ENCODE measurements at regions not wholly inside any gene's neighbourhood (a gene's known extent, or its start where the extent isn't known, plus 50 kb on each side); places are given as distances from the start of the nearest gene placed in this dataset.

- TF ChIP-seq CTCF (IDR thresholded peaks at IDR 0.05) (no peak), POLR2A (IDR thresholded peaks at IDR 0.05) (no peak)
- 89 to 92% methylated on average over 4 of the region's 4 CpGs for WGBS, 2 donors
- DNase-seq (ENCODE audit: low spot score in 2 of 2), result no peak
- H3K4me3 ChIP-seq (ENCODE audit: low read depth, poor library complexity, severe bottlenecking), result no peak overlapping the region
- intact Hi-C loops (cut with DNase I; ENCODE audit: low total_unique reads), result no loop called here
These were observed 90.3 kb upstream of the FAM174B start for GRCh38 chr15:92745845-92746271.

- DNase-seq (ENCODE audit: low spot score in 2 of 2), result no peak
- H3K4me3 ChIP-seq (ENCODE audit: low read depth, poor library complexity, severe bottlenecking), result no peak overlapping the region
- no peak for TF ChIP-seq POLR2A (IDR thresholded peaks at IDR 0.05)
- TF ChIP-seq CTCF (IDR thresholded peaks at IDR 0.05), result no peak
- WGBS, 2 donors, result 95 to 98% methylated on average over 3 of the region's 3 CpGs
- intact Hi-C loops (cut with DNase I; ENCODE audit: low total_unique reads), result no loop called here
These were observed 91.5 kb upstream of the FAM174B start for GRCh38 chr15:92747047-92747446.

- 55 to 63% methylated on average over 4 of the region's 4 CpGs for WGBS, 2 donors
- intact Hi-C loops (cut with DNase I; ENCODE audit: low total_unique reads), result no loop called here
- no peak for DNase-seq (ENCODE audit: low spot score in 2 of 2)
- no peak overlapping the region for H3K4me3 ChIP-seq (ENCODE audit: low read depth, poor library complexity, severe bottlenecking)
- TF ChIP-seq POLR2A (IDR thresholded peaks at IDR 0.05) (no peak), CTCF (IDR thresholded peaks at IDR 0.05) (no peak)
These were observed 93.6 kb upstream of the FAM174B start for GRCh38 chr15:92749216-92749615.

- H3K4me3 ChIP-seq (ENCODE audit: low read depth, poor library complexity, severe bottlenecking), result no peak overlapping the region
- intact Hi-C loops (cut with DNase I; ENCODE audit: low total_unique reads), result no loop called here
- 57 to 70% methylated on average over 4 of the region's 4 CpGs for WGBS, 2 donors
- no peak for DNase-seq (ENCODE audit: low spot score in 2 of 2)
- TF ChIP-seq CTCF (IDR thresholded peaks at IDR 0.05), result no peak
- TF ChIP-seq POLR2A (IDR thresholded peaks at IDR 0.05), result no peak
These were observed 94.4 kb upstream of the FAM174B start for GRCh38 chr15:92749946-92750345.

GRCh38 chr15:92751528-92751927, 96.0 kb upstream of the FAM174B start:
- intact Hi-C loops (cut with DNase I; ENCODE audit: low total_unique reads), result no loop called here
- DNase-seq (ENCODE audit: low spot score in 2 of 2), result no peak
- WGBS, 2 donors, result 68 to 74% methylated on average over 3 of the region's 3 CpGs
- no peak for TF ChIP-seq POLR2A (IDR thresholded peaks at IDR 0.05)
- TF ChIP-seq CTCF (IDR thresholded peaks at IDR 0.05), result no peak
- no peak overlapping the region for H3K4me3 ChIP-seq (ENCODE audit: low read depth, poor library complexity, severe bottlenecking)

GRCh38 chr15:92753591-92753990, 98.0 kb upstream of the FAM174B start:
- no peak for DNase-seq (ENCODE audit: low spot score in 2 of 2)
- TF ChIP-seq CTCF (IDR thresholded peaks at IDR 0.05) (no peak), POLR2A (IDR thresholded peaks at IDR 0.05) (no peak)
- intact Hi-C loops (cut with DNase I; ENCODE audit: low total_unique reads), result no loop called here
- no peak overlapping the region for H3K4me3 ChIP-seq (ENCODE audit: low read depth, poor library complexity, severe bottlenecking)
- 72 to 86% methylated on average over 3 of the region's 3 CpGs for WGBS, 2 donors
